ENCODE measurements at regions not wholly inside any gene's neighbourhood (a gene's known extent, or its start where the extent isn't known, plus 50 kb on each side); places are given as distances from the start of the nearest gene placed in this dataset.

DNA sequence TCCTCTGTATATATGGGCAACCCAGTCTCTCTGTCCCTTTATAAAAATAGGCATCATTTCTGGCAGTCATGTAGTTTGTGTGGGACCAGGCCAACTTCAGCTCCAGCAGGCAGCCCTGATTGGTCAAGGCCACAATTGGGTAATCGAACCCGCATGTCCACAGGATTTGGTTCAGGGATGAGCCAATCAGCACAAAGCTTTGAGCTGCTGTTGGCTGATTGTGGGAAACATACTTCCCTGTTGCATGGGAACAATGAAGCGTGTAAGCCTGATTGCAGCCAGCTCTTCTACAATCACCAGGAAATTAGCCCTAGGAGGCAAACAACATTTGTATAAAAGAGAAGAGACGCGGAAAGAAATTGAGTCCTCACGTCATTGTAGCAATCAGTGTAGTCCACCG is 328.6 kb downstream of the PCNX1 start:
- Histone ChIP-seq H3K4me3 (ENCODE audit: low read depth in 1 of 2, low read length in 1 of 2) (no peak overlapping the region), H3K27me3 (no peaks in the 10 kb centered on the region), H3K4me1 (ENCODE audit: control insufficient read depth in 1 of 2, insufficient read depth in 1 of 2, low read depth in 1 of 2, low read length in 1 of 2) (peaks cover 0 to 3% of the 10 kb centered on the region in 2 experiments), H3K36me3 (no peaks in the 10 kb centered on the region), H3K27ac (no peak overlapping the region), H3K9me3 (no peaks in the 10 kb centered on the region)
- TF ChIP-seq, protein P1, sequence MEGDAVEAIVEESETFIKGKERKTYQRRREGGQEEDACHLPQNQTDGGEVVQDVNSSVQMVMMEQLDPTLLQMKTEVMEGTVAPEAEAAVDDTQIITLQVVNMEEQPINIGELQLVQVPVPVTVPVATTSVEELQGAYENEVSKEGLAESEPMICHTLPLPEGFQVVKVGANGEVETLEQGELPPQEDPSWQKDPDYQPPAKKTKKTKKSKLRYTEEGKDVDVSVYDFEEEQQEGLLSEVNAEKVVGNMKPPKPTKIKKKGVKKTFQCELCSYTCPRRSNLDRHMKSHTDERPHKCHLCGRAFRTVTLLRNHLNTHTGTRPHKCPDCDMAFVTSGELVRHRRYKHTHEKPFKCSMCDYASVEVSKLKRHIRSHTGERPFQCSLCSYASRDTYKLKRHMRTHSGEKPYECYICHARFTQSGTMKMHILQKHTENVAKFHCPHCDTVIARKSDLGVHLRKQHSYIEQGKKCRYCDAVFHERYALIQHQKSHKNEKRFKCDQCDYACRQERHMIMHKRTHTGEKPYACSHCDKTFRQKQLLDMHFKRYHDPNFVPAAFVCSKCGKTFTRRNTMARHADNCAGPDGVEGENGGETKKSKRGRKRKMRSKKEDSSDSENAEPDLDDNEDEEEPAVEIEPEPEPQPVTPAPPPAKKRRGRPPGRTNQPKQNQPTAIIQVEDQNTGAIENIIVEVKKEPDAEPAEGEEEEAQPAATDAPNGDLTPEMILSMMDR (IDR thresholded peaks at IDR 0.05), result no peak

DNA sequence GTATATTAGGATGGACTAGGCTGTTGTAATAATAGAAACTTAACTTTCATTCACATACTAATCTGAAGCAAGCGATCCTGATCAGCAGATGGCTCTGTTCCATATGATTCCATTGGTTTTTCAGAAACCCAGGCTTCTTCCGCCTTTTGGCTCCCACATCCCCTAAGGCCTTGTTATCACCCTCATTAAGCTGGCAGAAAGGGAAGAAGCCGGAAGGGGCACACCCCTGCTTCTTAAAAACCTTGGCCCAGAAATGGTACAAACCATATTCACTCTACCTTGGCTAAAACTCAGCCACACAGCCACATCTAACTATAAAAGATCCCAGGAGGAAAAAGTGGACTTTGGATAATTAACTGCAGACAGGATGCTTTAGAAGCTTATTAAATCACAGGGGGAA is 329.2 kb downstream of the PCNX1 start:
- TF ChIP-seq, protein P1 (IDR thresholded peaks at IDR 0.05), result no peak
- H3K4me3 ChIP-seq (ENCODE audit: low read depth in 1 of 2, low read length in 1 of 2), result no peak overlapping the region

DNA sequence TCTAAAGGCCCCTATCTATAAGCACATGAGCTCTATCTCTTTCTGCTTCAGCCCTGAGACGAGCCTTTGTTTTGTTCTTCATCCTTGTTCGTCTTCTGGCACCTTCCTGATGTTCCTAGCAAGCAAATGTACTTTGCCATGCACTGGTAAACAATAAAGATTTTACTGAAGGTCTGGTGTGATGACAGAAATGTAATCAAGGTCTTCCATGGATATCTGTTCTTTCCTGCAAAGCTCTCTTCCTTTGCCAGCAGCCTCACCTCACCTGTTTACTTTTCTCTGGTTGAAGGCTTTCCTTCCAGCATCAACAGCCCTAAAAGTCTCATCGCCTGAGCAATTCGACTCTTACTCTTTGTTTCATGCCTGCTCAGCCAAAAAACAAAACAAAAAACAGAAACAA is 330.3 kb downstream of the PCNX1 start:
- Histone ChIP-seq H3K36me3 (no peaks in the 10 kb centered on the region), H3K4me3 (ENCODE audit: low read depth in 1 of 2, low read length in 1 of 2) (no peak overlapping the region), H3K4me1 (ENCODE audit: control insufficient read depth in 1 of 2, insufficient read depth in 1 of 2, low read depth in 1 of 2, low read length in 1 of 2) (peaks cover 0 to 3% of the 10 kb centered on the region in 2 experiments), H3K9me3 (no peaks in the 10 kb centered on the region), H3K27me3 (no peaks in the 10 kb centered on the region), H3K27ac (no peak overlapping the region)
- TF ChIP-seq, protein P1 (IDR thresholded peaks at IDR 0.05), result no peak

More for the DNA sequence above, 329.2 kb downstream of the PCNX1 start:
- Histone ChIP-seq H3K9me3 (no peaks in the 10 kb centered on the region), H3K27ac (no peak overlapping the region), H3K27me3 (no peaks in the 10 kb centered on the region), H3K36me3 (no peaks in the 10 kb centered on the region), H3K4me1 (ENCODE audit: control insufficient read depth in 1 of 2, insufficient read depth in 1 of 2, low read depth in 1 of 2, low read length in 1 of 2) (peaks cover 0 to 3% of the 10 kb centered on the region in 2 experiments)

DNA sequence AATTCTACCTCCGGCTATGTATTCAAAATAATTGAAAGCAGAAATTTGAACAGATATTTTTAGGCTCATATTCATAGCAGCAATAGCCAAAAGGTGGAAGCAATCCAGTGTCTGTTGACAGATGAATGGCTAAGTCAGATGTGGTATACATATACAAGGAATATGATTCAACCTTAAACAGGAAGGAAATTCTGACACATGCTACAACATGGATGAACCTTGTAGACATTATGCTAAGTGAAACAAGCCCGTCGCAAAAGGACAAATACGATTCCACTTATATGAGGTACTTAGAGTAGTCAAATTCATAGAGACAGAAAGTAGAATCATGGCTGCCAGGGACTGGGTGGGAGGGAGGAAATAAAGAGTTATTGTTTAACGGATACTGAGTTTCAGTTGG is 331.6 kb downstream of the PCNX1 start:
- Histone ChIP-seq H3K9me3 (no peaks in the 10 kb centered on the region), H3K27ac (no peak overlapping the region), H3K27me3 (no peaks in the 10 kb centered on the region), H3K36me3 (no peaks in the 10 kb centered on the region), H3K4me1 (ENCODE audit: control insufficient read depth in 1 of 2, insufficient read depth in 1 of 2, low read depth in 1 of 2, low read length in 1 of 2) (peaks cover 0 to 3% of the 10 kb centered on the region in 2 experiments), H3K4me3 (ENCODE audit: low read depth in 1 of 2, low read length in 1 of 2) (no peak overlapping the region)
- TF ChIP-seq, protein P1 (IDR thresholded peaks at IDR 0.05), result no peak

DNA sequence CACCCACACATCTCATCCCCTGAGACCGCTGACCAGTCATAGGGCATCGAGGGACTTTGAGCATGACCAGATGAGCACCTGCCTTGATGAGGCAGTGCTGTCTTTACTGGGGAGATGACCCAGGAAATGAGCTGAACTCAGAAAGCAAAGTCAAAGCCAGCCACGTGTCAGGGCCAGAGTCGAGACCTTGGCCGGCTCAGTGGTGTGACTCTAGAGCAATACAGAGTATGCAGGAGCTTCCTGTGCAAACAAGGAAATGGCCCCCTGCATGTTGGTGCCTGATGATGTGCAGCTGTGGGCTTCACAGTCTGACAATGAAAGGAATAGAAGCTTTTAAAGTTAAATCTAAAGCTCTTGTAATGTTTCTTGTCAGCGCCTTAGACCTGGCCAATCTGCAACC is 332.9 kb downstream of the PCNX1 start:
- Histone ChIP-seq H3K9me3 (no peaks in the 10 kb centered on the region), H3K27ac (no peak overlapping the region), H3K4me1 (ENCODE audit: control insufficient read depth in 1 of 2, insufficient read depth in 1 of 2, low read depth in 1 of 2, low read length in 1 of 2) (peaks cover 0 to 3% of the 10 kb centered on the region in 2 experiments), H3K36me3 (no peaks in the 10 kb centered on the region), H3K4me3 (ENCODE audit: low read depth in 1 of 2, low read length in 1 of 2) (no peak overlapping the region), H3K27me3 (no peaks in the 10 kb centered on the region)
- TF ChIP-seq, protein P1 (IDR thresholded peaks at IDR 0.05), result no peak
